Mesendoderm (in vitro differentiated cells): ENCODE measurements at regions not wholly inside any gene's neighbourhood (a gene's known extent, or its start where the extent isn't known, plus 50 kb on each side); places are given as distances from the start of the nearest gene placed in this dataset.

ENCODE experiments used
- DNase-seq: peaks from one replicate; pipeline ENCODE4 v3.0.0; 2013
- H2AK5ac ChIP-seq: 2 replicates; pipeline ENCODE4 v1.6.1; 2013; ENCODE audit warnings: low read length, inconsistent platforms
- H2BK120ac ChIP-seq: 2 replicates; pipeline ENCODE4 v1.6.1; 2013; ENCODE audit warnings: low read depth, mild to moderate bottlenecking, low read length, moderate library complexity, mixed read lengths
- H2BK15ac ChIP-seq: replicated peaks from 2 replicates; pipeline ENCODE4 v1.6.1; 2013; ENCODE audit warnings: low read depth, mild to moderate bottlenecking, moderate library complexity
- H2BK5ac ChIP-seq: 2 replicates; pipeline ENCODE4 v1.6.1; 2013; ENCODE audit warnings: low read length, inconsistent platforms
- H3K18ac ChIP-seq: 2 replicates; pipeline ENCODE4 v1.6.1; 2013; ENCODE audit warnings: mild to moderate bottlenecking, low read length, mixed read lengths
- H3K23ac ChIP-seq: one replicate; pipeline ENCODE4 v1.6.1; 2013; ENCODE audit warnings: low read length
- H3K27ac ChIP-seq: 2 replicates; pipeline ENCODE4 v1.5.1; 2013; ENCODE audit warnings: low read depth, mild to moderate bottlenecking, inconsistent platforms, low read length, moderate library complexity
- H3K27me3 ChIP-seq: 2 replicates; pipeline ENCODE4 v1.6.1; 2013; ENCODE audit warnings: low read length, control low read depth, mild to moderate bottlenecking, inconsistent platforms; ENCODE audit not compliant: insufficient read depth, poor library complexity
- H3K36me3 ChIP-seq: 2 replicates; pipeline ENCODE4 v1.6.1; 2013; ENCODE audit warnings: low read length, inconsistent platforms; ENCODE audit not compliant: control insufficient read depth, insufficient read depth
- H3K4ac ChIP-seq: one replicate; pipeline ENCODE4 v1.6.1; 2013; ENCODE audit warnings: low read depth, mild to moderate bottlenecking, low read length, moderate library complexity
- H3K4me1 ChIP-seq: 2 replicates; pipeline ENCODE4 v1.6.1; 2013; ENCODE audit warnings: low read depth, low read length, inconsistent platforms; ENCODE audit not compliant: control insufficient read depth
- H3K4me2 ChIP-seq: 2 replicates; pipeline ENCODE4 v1.6.1; 2013; ENCODE audit warnings: low read length
- H3K4me3 ChIP-seq: 2 replicates; pipeline ENCODE4 v1.5.1; 2013; ENCODE audit warnings: mild to moderate bottlenecking, low read length
- H3K56ac ChIP-seq: one replicate; pipeline ENCODE4 v1.6.1; 2013; ENCODE audit warnings: low read length
- H3K79me1 ChIP-seq: 2 replicates; pipeline ENCODE4 v1.6.1; 2013; ENCODE audit warnings: low read length, inconsistent platforms
- H3K79me2 ChIP-seq: 2 replicates; pipeline ENCODE4 v1.6.1; 2013; ENCODE audit warnings: mild to moderate bottlenecking, low read length; ENCODE audit not compliant: control insufficient read depth, insufficient read depth
- H3K9ac ChIP-seq: 2 replicates; pipeline ENCODE4 v1.6.1; 2013; ENCODE audit warnings: low read length, inconsistent platforms
- H4K5ac ChIP-seq: one replicate; pipeline ENCODE4 v1.6.1; 2013; ENCODE audit warnings: low read length
- H4K8ac ChIP-seq: one replicate; pipeline ENCODE4 v1.6.1; 2013; ENCODE audit warnings: low read depth, mild to moderate bottlenecking, control low read depth, low read length, moderate library complexity
- WGBS: extraction: QIAGEN DNeasy Blood & Tissue Kit; methylation state at CpG from one replicate; pipeline ENCODE4 v1.1.7; 2013; ENCODE audit warnings: low lambda C conversion rate, missing lambda C conversion rate; ENCODE audit not compliant: insufficient coverage; ENCODE audit errors: extremely low coverage; 5-methylcytosine and 5-hydroxymethylcytosine counted together

GRCh38 chr2:105649534-105649933, 95.2 kb upstream of the NCK2 start:
- no peak overlapping the region for H3K23ac ChIP-seq
- H3K18ac ChIP-seq, result no peak overlapping the region
- no CpG with 5 or more reads among the region's 2 CpGs for WGBS
- no peak overlapping the region for H3K4me3 ChIP-seq
- no peaks in the 10 kb centered on the region for H3K79me1 ChIP-seq
- H3K27me3 ChIP-seq, result no peaks in the 10 kb centered on the region
- H2BK15ac ChIP-seq, result no peak overlapping the region
- H3K4me2 ChIP-seq, result no peak overlapping the region
- H2AK5ac ChIP-seq, result no peak overlapping the region
- H4K5ac ChIP-seq, result no peak overlapping the region
- H3K9ac ChIP-seq, result no peak overlapping the region
- no peak for DNase-seq
- no peak overlapping the region for H2BK120ac ChIP-seq
- no peaks in the 10 kb centered on the region for H3K79me2 ChIP-seq
- no peak overlapping the region for H2BK5ac ChIP-seq
- no peak overlapping the region for H3K56ac ChIP-seq
- no peak overlapping the region for H3K4ac ChIP-seq
- H3K4me1 ChIP-seq, result peaks cover 4% of the 10 kb centered on the region
- no peak overlapping the region for H4K8ac ChIP-seq
- no peak overlapping the region for H3K27ac ChIP-seq
- H3K36me3 ChIP-seq, result no peaks in the 10 kb centered on the region

DNA sequence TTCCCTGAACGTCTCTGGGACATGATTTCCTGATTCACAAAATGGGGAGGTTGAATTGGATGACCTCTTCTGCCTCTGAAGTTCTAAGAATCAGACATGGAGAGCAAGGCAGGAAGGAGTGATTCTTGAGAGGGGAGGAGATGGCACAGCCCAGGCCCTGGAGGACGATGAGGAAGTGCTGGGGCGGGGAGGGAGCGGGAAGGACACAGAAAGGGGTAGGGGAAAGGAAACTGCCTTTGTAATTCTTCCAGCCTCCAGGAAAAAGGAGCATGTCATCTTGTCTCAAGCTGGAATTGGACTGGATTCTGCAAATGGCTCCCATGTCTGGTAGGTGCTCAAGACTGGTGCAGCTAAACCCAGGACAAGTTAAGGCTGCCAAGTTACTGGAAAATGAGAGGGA, 97.0 kb upstream of the NCK2 start:
- Histone ChIP-seq H3K4ac (no peak overlapping the region), H2AK5ac (no peak overlapping the region), H3K9ac (no peak overlapping the region), H3K79me2 (no peaks in the 10 kb centered on the region), H3K56ac (no peak overlapping the region), H3K36me3 (no peaks in the 10 kb centered on the region), H2BK5ac (no peak overlapping the region), H2BK120ac (no peak overlapping the region), H3K27ac (no peak overlapping the region), H4K8ac (no peak overlapping the region), H3K27me3 (no peaks in the 10 kb centered on the region), H4K5ac (no peak overlapping the region), H3K4me2 (no peak overlapping the region), H3K18ac (no peak overlapping the region), H3K4me1 (peaks cover 4% of the 10 kb centered on the region), H3K79me1 (no peaks in the 10 kb centered on the region), H3K4me3 (no peak overlapping the region), H3K23ac (no peak overlapping the region), H2BK15ac (no peak overlapping the region)
- no peak for DNase-seq
- no CpG with 5 or more reads among the region's 4 CpGs for WGBS

GRCh38 chr2:105646774-105647076, 98.0 kb upstream of the NCK2 start:
- WGBS, result no CpG with 5 or more reads among the region's 4 CpGs
- no peak overlapping the region for H3K4me2 ChIP-seq

GRCh38 chr2:105645938-105646773, 98.6 kb upstream of the NCK2 start:
- no peak overlapping the region for H4K8ac ChIP-seq
- DNase-seq, result no peak
- no CpG with 5 or more reads among the region's 8 CpGs for WGBS

More at GRCh38 chr2:105646774-105647076, 98.0 kb upstream of the NCK2 start:
- Histone ChIP-seq H3K27ac (no peak overlapping the region), H2AK5ac (no peak overlapping the region), H3K56ac (no peak overlapping the region), H3K4me1 (peaks cover 4% of the 10 kb centered on the region), H2BK120ac (no peak overlapping the region), H3K27me3 (no peaks in the 10 kb centered on the region), H3K4me3 (no peak overlapping the region), H3K23ac (no peak overlapping the region), H3K4ac (no peak overlapping the region), H3K79me2 (no peaks in the 10 kb centered on the region), H3K79me1 (no peaks in the 10 kb centered on the region), H3K36me3 (no peaks in the 10 kb centered on the region), H2BK15ac (no peak overlapping the region), H4K5ac (no peak overlapping the region), H3K9ac (no peak overlapping the region), H3K18ac (no peak overlapping the region), H4K8ac (no peak overlapping the region), H2BK5ac (no peak overlapping the region)
- DNase-seq, result no peak

GRCh38 chr2:105645031-105645937, 99.4 kb upstream of the NCK2 start:
- Histone ChIP-seq H3K4me2 (no peak overlapping the region), H3K23ac (no peak overlapping the region), H2BK15ac (no peak overlapping the region), H3K36me3 (no peaks in the 10 kb centered on the region), H3K18ac (no peak overlapping the region), H3K27ac (no peak overlapping the region), H3K56ac (peak overlapping the region; percentile 13), H4K5ac (no peak overlapping the region), H2BK120ac (no peak overlapping the region), H3K9ac (no peak overlapping the region), H3K4me1 (peaks cover 4% of the 10 kb centered on the region), H3K4me3 (no peak overlapping the region), H2AK5ac (no peak overlapping the region), H2BK5ac (no peak overlapping the region), H4K8ac (no peak overlapping the region), H3K79me1 (no peaks in the 10 kb centered on the region), H3K27me3 (no peaks in the 10 kb centered on the region), H3K4ac (no peak overlapping the region), H3K79me2 (no peaks in the 10 kb centered on the region)
- no CpG with 5 or more reads among the region's 18 CpGs for WGBS
- peak; percentile 85 for DNase-seq

More at GRCh38 chr2:105645938-105646773, 98.6 kb upstream of the NCK2 start:
- Histone ChIP-seq H3K27ac (no peak overlapping the region), H3K79me2 (no peaks in the 10 kb centered on the region), H3K4me2 (no peak overlapping the region), H3K4ac (no peak overlapping the region), H3K18ac (no peak overlapping the region), H3K4me1 (peaks cover 4% of the 10 kb centered on the region), H3K9ac (no peak overlapping the region), H3K36me3 (no peaks in the 10 kb centered on the region), H3K79me1 (no peaks in the 10 kb centered on the region), H2BK120ac (no peak overlapping the region), H4K5ac (no peak overlapping the region), H2BK5ac (no peak overlapping the region), H3K56ac (no peak overlapping the region), H3K23ac (no peak overlapping the region), H3K4me3 (no peak overlapping the region), H3K27me3 (no peaks in the 10 kb centered on the region), H2AK5ac (no peak overlapping the region), H2BK15ac (no peak overlapping the region)
